GM18909 (cell line): ENCODE measurements at regions not wholly inside any gene's neighbourhood (a gene's known extent, or its start where the extent isn't known, plus 50 kb on each side); places are given as distances from the start of the nearest gene placed in this dataset.

Source experiments
- ATAC-seq: cut with Tn5 transposase; IDR thresholded peaks from one replicate; pipeline ENCODE4 v1.9.1; 2021; ENCODE audit warnings: mild to moderate bottlenecking; ENCODE audit not compliant: unreplicated experiment, poor library complexity

DNA sequence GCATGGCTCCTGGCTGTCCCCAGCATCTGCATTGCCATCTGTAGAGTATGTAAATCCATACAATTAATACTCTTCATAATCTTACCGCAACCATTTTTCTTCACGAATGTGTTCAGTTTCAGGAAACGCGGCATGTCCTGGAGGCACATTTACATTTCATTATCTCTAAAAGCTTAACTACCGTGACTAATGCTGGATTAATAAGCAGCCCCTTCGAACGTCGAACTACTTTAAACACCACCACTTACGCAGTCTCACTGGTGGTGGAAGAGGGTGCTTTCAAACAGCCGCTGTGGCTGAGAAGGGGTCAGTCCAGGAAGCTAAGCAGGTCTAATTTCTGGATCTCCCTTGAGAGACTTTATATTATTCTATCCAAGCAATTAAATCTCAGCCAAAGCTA lies 85.6 kb downstream of the C5orf15 start:
- no peak for ATAC-seq

DNA sequence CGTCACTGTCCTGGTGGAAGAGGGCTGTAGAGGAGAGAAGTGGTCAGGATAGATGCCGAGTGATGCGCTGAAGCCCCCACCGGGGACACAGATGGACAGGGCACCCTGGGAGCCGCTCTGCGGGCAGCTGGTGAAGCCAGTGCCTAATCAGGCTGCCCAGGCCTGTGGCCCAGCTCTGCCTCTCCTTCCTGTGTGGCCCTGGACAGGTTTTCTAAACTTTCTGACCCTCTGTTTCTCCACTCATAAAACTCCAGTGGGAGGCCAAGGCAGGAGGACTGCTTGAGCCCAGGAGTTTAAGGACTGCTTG lies 86.1 kb downstream of the C5orf15 start:
- no peak for ATAC-seq

DNA sequence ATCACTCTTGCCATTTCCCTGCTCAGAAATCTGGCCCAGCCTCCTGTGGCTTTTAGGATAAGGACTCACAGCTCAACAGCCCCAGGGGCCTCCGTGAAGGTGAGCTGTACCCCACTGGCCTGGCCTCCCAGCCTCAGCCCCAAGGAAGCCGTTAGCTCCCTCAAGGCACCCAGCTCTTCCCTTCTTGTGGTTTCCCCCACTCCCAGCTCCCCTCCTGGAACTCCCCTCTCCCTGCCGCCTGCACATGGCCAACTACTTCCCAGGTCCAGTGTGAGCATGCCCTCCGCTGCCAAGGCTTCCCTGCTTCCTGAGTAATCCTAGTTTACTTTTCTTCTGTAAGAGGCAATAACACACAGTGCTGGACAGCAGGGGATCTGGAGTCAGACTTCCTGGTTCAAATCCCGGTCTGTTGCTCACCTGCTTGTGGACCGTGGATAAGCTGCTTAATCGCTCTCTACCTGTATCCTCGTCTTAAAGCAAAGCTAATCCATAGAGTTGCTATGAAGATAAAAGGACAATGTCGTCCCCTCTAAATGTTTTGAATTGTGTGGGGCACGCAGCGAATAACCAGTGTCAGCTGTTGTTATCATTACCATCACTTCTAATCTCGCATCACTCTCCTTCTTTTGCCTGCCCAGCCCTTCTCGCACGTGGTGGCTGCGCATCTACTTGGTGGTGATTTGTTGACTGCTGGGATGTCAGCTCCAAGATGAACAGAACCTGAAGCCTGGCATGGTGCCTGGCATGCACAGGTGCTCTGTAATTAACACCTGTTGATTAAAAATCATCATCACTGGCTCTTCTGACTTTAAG lies 86.6 kb downstream of the C5orf15 start:
- no peak for ATAC-seq

DNA sequence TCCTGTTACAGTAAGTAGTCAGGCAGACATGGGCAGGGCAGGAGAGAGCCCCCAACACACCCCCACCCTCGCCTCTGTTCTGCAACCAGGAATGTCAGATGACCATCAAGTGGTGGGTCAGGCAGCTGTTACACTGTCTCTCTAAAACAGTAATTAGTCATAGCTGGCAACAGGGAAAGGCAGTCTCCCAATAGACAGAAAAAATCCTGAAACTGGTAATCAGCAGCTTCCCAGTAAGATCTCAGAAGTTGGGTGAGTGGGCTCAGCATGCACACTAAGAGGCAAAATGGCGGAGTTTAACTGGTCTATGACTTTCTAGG lies 90.2 kb downstream of the C5orf15 start:
- no peak for ATAC-seq

DNA sequence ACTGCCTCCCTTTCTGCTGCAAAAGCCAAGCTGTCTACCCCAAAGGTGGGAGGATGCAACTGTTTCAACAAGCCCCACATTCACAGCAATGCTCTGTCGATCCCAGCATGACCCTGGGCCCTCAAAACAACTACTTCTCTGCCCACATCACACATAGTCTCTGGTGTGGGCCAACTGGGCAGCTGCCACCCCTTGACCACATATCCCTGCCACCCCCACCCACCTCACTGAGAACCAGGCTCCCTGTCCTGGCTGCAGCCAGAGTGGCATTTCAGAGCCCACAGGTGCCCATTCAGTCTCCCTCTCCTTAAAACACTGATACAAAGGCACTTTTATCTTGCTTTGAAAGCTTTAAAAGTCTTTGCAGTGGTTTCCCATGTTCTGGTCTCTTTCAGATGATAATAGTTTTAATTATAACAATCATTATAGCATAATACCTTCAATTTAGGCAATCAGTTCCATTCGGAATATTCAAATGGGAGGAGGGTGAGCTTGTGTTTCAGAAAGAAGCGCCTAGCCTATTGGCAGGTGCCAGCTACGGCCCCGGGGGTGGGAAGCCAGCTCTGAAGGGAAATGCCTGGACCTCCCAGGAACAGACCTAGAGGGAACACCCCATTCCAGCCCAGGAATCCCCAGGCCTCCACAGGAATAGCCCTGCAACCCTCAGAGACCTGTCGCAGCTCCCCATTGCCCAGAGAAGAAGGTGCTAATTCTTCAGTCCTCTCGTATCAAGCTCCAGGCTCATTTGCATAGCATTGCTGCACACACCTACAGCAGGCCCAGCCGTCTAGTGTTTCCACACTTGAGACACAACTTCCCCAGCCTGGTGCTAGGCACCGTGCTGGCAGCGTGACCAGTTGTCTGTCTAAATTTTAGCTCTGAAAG lies 90.8 kb downstream of the C5orf15 start:
- no peak for ATAC-seq

DNA sequence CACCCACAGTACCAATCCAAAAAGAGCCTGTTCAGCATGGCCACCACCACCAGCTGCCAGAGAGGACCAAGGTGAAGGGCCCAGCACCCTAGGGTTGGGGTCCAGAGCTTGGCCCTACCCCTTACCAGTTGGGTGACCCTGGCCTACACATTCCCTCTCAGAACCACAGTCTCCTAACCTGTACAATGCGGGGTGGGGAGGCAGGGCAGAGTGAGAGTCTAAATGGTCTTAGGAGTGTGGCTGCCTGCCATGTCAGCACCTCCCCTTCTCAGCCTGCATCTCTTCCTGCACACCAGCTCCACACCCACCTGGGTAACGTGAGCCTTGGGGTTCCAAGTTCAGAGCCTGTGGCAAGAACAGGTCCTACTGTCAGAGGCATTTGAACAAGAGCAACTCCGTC lies 92.2 kb downstream of the C5orf15 start:
- no peak for ATAC-seq

DNA sequence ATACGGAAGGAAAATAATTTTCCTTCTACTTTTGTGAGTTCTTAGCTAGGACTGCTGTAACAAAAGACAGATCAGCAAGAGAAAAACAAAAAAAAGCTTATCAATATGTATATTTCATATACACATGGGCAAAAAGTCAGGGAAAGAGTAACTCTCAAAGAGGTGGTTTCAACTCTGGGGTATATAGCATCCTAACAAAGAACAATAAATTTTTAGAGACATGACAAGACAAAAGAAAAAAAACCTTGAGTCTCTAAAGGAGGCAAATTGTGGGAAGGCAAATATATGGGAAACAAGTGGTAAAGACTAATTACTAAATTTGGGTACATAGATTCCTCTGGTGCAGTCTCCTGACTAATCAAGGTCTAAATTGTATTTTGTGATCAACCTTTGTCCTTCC lies 93.2 kb downstream of the C5orf15 start:
- ATAC-seq, result no peak

DNA sequence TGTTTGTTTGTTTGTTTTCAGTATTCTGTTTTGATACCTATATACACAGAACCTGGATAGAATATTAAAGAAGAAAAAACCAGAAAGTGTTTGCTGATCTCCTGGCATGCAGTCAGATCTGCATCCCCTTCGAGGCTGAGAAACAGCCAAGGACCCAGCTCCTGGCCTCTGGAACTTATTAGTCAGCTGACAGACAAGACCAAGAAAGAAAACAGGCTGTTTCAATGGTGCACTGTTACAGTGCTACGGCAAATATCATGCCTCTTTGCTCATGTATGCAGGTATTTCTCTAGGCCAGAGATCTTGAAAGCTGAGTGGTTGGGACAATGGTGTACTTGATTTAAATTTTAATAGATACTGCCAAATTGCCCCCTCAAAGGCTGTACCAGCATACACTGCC lies 95.0 kb downstream of the C5orf15 start:
- no peak for ATAC-seq

DNA sequence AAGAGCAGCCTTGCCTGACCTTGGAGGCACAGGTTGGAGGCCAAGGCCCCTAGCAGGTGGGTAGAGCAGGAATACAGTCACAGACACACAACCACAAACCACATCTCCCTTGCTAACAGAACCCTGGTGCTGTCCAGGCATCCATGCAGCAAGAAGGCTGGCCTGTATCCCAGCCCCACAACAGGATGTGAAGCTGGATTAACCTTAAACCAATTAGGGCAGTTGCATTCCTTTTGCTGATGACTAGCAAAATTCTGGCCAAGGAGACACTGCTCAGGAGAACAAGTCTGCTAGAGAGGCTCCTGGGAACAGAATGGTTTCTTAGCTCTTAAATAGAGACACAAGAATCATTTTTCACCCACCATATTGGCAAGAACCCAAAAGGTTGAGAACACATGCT lies 97.8 kb downstream of the C5orf15 start:
- no peak for ATAC-seq

DNA sequence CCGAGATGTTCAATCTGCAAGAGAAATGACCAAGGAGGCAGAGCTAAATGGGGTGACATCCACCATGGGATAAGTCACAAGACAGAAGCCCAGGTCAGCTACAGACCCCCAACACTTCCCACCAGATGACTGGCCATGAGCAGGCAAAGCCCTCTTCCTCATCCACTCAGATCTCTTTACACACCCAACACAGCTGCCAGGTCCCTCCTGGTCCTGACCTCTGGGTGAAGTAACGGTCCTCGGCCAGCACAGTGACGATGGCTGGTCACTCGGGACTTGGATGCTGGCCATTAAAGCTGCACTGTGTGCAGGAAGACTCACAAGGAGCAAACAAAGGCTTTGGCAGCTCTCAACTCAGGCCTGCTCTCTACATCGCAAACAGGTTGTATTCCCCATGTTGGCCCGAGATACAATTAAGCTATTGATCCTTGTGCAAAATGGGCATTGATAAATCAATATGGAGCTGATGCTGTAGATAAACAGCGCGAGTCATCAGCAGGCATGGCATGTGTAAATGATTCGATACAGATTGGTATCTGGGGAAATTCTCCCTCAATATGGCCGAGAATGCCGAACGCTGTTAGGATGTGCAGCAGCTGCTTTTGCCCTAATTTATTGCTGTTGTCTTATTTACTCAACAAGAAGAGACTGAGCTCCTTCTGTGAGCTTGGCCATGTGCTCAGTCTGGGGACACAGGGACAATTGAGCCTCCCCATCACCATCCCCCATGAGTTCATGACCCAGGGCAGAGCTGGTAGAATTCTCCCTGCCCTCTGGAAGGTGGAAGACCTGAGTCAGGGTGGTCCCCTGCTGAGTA lies 98.7 kb downstream of the C5orf15 start:
- ATAC-seq, result no peak

DNA sequence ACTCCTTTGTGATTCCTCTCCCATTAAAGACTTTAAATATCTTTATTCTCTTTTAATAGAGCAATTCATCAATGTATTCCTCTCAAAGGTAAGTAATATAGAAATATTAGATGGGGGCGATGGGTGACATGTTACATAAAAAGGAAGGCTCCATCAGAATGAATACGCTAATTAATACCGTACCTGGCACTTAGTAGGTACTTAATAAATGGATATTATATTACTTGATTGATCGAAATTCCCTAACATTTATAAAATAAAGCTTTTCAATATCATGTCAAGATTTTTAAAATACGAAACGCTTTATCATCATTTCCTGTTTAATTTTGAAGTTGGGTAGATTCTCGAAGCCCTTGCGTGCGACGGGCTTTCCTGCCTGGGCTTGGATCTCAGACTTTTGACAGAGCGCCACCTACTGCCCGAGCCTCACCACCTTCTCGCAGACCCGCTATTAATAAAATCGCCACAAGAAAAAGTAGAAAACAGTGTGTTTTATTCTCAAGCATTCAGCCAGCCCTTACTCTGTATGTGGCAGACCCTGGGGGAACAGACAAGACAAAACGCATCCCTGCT lies 99.4 kb downstream of the C5orf15 start:
- no peak for ATAC-seq

DNA sequence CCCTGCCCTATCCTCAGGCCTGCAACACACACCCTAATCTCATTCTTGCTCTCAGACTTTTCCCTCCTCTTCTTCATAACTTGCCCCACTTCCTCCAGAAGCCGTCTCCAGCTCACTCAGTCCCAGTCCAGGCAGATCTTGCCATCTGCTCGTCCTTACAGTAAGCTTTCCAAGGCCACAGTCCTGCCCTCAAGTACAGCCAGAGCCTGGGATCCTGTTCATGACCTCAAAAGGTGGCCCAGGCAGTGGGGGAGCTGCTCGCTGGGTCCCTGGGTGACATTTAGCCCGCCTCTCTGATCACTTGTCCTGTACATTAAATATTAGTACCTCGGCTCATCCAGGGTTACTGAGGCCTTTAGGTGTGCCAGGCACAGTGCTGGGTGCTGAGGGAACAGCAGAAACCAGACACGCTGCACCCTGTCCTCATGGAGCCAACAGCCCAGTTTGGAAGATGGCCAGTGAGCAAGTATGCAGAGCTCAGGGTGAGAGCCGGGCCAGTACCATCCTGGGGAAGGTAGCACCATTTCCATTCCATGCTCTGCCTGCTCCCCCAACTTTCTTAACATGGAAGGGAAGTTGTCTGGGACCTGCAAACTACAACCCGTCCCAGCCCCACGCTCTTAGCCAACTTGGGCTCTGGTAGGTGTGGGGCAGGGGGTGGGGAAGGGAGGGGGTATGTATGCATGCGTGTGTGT lies 100.4 kb downstream of the C5orf15 start:
- no peak for ATAC-seq

DNA sequence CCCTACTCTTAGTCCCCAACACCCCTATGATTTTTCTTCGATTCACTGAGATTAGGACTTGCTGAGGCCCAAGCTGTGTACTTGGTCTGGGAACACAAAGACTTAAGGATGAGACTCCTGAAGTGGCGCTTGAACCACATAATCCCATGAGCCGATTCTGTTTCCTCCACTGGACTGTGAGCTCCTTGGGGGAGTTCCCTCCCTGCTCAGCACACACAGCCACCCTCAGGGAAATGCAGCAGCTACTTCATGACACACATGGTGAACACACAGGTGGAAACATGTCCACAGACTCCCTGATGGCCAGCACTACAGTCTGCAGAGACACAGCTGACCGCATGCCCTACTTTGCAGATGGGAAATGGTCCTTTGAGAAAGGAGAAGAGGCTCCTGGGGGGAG lies 101.1 kb downstream of the C5orf15 start:
- ATAC-seq, result no peak

DNA sequence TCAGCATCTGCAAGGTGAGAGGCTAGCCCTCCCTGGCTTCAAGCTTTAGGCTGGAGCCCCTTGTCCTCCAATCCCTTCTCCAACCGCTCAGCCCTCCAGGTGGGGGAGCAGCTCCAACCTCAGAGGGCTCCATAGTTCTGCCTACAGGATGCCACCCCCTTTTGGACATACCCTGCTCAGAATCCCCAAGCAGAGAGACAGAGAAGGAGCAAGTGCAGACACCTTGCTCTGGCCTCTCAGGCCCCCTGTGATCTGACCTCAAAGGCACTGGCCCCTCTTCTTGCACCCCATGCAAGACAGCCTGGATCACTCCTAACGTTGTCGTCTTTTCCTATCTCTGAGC lies 101.6 kb downstream of the C5orf15 start:
- ATAC-seq, result no peak

DNA sequence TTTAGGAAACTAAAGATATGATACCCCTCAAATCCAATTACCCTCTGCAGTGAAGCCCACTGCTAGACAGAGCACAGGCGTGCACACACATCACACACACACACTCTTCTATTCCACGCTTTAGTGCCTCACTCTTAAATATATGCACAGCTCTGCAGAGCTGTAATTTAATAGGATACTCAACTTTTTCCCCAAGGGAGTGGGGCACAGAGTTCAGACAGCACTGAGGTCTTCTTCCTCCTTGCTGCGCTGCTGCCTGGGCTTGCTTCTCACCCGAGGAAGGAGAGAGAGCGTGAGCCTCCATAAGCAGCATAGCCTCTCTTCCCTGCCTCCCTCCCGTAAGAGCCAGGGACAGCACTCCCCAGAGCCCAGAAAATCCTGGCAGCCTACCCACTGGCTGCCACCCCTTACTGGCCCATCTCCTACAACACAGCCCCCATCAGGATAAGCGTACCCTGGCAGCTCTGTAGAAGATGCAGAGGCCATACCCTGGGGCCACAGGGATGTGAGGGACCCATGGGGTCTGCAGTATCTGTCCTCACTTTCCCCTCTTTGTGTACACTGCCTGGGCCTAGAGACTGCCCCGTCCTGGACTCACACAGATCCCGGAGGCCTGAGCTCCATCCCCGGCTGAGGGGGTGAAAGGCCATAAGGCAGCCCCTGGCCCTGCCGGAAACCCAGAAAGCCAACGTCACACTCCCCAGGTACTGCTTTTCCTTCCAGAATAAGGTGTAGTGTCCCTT lies 102.1 kb downstream of the C5orf15 start:
- ATAC-seq, result no peak

DNA sequence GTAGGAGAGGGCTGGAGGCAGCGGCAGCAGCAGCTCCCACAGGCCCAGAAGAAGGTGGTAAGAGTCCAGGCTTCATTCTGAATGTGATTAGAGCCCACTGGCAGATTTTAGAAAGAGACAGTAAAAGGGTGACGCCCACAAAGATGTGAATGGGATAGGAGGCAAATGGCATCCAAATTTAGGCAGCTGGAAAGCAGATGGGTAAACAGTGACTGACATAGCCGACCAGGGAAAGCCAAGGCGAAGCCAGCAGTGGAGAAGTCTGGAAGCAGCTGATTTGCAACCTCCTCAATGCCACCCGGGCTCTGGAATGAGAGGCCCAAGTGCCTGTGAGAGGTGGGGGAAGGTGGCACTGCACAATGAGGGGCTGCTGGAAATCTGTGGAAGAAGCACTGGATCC lies 103.3 kb downstream of the C5orf15 start:
- ATAC-seq, result no peak

DNA sequence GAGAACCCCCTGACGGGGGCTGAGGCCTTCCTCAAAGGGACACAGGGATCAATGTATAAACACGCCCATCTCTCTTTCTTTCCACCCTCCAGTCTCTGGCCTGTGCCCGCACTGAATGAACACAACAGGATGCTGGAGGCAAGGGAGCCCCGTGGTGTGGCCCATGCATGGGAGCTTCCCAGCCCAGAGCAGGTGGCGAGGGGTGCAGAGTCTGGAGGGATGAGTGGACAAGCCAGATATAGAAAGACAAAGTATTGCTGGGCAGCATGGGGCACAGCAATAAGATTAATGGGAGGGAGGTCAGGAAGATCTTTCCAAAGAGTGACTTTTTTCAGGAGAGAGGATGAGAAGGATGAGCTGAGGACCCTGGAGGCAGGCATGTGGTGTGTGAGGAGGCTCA lies 103.7 kb downstream of the C5orf15 start:
- no peak for ATAC-seq

DNA sequence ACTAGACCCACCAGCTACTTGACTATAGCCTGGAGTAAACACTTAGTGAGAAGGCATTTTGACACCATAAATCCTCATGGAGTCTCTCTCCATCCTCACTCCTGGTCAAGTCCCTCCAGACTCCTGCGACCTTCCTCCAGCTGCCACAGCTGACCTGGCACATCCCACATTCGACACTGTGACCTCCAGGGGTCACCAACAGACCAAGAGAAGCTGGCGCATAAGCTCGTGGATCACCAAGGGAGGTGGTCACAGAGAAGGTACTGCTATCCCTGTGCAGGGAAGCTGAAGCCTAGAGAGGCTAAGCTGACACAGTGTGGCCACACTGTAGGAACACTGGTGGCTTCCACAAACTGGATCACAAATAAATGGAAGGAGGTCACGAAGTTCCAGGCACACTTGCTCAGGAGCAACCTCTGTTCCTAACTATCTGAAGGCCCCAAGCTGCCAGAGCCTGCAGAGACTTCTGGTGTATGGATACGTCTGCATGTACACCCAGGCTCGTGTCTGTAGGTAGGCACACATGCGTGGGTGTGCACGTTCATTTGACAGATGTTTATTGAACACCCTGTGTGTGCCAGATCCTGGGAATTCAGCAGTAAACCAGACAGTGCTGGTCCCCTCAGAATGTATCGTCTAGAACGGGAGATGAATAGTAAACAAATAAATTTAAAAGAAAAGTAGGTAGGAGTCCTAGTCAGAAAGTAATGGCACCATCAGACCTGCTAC lies 104.4 kb downstream of the C5orf15 start:
- ATAC-seq, result no peak

DNA sequence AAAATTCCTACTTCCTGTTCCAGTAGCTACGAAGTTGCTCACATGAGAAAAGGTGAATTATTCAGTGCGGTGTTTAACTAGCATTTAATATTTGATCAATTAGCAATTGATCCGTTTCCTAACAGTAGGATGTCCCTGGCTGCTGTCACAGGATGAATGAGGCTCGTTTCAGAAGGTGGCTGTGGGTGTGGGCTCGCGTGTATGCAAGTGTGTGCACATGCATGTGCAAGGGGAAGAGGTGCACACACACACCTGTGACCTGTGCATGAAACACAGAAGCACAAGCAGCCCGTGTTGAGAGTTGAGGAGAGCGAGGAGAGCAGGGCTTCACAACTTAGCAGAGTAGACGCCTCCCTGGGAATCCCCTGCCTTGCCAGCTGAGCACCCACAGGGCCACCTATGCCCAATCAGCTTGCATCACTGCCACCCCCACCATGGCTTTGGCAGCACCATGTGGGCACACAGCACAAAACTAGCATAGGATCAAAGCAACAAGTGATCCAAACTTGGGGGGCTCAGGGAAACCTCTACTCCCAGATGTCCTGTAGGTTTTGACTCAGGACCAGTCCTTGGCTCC lies 107.2 kb downstream of the C5orf15 start:
- no peak for ATAC-seq
